HG03442 (cell line): ENCODE measurements at regions not wholly inside any gene's neighbourhood (a gene's known extent, or its start where the extent isn't known, plus 50 kb on each side); places are given as distances from the start of the nearest gene placed in this dataset.

Source experiments
- ATAC-seq: cut with Tn5 transposase; IDR thresholded peaks from one replicate; pipeline ENCODE4 v1.9.1; 2021; ENCODE audit warnings: mild to moderate bottlenecking, moderate library complexity; ENCODE audit not compliant: unreplicated experiment

GRCh38 chr9:27864644-27865438, 291.6 kb upstream of the C9orf72 start:
- no peak for ATAC-seq

GRCh38 chr9:27866741-27867140, 293.5 kb upstream of the C9orf72 start:
- ATAC-seq = no peak

DNA sequence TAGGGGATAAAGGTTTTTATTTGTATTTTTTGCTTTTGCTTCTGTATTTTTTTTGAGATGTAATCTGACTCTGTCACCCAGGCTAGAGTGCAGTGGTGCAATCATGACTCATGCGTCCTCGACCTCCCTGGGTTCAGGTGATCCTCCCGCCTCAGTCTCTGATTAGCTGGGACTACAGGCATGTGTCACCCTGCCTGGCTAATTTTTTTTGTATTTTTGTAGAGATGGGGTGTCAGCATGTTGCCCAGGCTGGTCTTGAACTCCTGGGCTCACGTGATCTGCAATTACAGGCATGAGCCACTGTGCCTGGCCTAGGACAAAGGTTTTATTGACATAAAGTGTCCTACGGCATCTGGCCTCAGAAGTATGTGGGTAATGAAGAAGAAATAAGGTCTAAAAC, 297.1 kb upstream of the C9orf72 start:
- ATAC-seq = no peak

GRCh38 chr9:27880156-27880555, 306.9 kb upstream of the C9orf72 start:
- no peak for ATAC-seq

DNA sequence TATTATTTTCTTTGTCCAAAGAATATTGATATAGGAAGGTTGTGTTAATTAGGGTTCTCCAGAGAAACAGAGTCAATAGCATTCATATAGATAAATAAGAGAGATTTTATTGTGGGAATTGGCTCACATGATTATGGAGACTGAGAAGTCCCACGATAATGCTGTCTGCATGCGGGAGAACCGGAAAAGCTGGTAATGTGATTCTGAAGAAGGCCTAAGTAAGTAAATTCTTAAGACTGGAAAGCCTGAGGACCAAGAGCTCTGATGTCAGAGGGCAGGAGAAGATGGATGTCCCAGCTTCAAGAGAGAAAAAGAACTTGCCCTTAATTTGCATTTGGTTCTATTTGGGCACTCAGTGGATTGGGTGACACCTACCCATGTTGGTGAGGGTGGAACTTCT, 307.4 kb upstream of the C9orf72 start:
- ATAC-seq = no peak

GRCh38 chr9:27888661-27889295, 315.5 kb upstream of the C9orf72 start:
- ATAC-seq = peak; percentile 99

DNA sequence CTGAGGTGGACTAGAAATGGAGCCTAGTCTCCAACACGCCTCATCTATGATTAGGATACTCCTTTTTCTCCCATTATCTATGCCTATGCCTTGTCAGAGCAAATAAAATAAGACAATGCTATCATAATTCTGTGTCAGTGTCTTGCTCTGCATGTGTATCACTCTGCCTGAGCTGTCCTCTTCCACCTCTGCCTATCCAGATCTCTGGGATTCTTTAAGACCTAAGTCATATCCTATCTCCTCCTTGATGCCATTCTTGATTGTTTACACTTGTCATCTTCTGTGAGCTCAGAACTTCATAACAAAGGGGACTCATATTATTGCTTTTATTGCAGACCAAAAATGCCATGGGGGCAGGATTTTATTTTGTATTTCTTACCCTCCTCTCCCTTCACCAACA, 351.2 kb upstream of the C9orf72 start:
- no peak for ATAC-seq

GRCh38 chr9:27925815-27926214, 352.5 kb upstream of the C9orf72 start:
- no peak for ATAC-seq

DNA sequence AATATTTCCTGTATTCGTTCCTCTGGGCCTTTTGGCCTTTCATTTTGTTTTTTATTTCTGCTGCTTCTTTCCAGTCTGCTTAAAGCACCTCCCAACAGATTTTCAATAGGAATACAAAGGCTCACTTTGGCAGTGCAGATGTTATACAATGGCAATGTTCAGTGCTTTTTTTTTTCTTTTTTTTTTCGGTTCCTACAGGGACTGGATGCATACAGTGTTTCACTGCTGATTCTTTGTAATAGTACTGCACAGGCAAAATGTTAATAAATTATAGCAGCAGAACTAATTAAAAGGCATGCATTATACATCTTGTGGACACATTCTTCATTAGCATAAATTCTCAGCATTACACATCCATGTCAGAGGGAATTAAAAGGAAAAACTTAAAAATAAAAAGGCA, 356.6 kb upstream of the C9orf72 start:
- no peak for ATAC-seq

- ATAC-seq = no peak
Measured at GRCh38 chr9:27933210-27934025, 360.1 kb upstream of the C9orf72 start.

DNA sequence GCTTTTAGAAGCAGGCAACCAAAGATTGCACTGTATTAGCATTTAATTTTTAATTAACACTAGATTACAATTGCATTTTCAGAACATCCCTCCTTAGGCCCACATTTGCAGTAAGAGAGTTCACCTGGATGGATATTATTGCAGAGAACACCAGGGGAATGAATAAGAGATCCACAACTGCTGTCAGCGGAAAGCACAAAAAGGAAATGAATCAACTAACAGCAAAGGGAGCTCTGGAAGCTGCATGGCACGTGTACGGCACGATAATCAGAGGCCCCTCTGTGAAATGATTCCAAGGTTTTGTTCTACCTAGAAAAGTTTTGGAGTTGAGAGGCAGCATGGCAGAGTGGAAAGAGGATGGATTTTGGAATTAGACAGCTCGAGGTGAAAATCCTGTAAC, 361.2 kb upstream of the C9orf72 start:
- ATAC-seq = no peak

GRCh38 chr9:27939186-27939585, 365.9 kb upstream of the C9orf72 start:
- ATAC-seq = no peak

- no peak for ATAC-seq
Measured at GRCh38 chr9:27940535-27940934, 367.3 kb upstream of the C9orf72 start.

DNA sequence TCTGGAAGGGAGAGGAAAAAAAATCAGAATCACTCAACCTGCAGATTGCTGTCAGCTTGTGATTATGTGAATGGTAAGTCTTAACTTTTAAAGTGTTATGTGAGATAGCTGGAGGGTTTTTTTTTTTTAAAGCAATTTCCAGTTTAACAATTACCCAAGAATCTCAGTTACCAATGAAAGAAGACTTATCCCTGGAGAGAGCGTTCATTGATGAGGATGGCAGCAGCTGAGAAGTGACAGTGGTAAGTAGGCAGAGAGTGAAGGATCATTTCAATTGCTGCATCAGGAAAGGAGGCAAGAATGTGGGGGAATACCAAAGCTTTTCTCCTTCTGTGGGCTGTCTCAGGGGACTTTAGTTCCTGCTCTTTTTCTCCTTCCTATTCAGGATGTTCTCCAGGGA, 370.2 kb upstream of the C9orf72 start:
- no peak for ATAC-seq

DNA sequence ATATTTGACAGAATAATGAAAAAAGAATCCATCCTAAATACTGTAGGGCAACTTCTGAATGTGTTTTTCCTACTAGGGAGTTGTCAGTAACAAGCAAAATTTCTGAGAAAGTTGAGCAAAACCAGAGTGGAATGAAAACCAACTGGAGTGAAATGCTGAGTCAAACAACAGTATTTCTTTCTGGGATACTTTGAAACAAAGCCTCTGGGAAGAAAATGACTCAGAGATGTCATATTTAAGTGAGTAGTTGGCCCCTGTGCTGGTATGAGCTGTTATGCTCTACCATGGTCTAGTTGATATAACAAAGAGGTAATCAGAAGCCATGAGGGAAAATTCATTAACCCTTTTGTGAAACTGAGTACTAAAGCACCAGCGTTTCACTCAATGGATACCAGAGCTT, 372.1 kb upstream of the C9orf72 start:
- ATAC-seq = no peak

- ATAC-seq = no peak
Measured at GRCh38 chr9:27950382-27950781, 377.1 kb upstream of the C9orf72 start.

DNA sequence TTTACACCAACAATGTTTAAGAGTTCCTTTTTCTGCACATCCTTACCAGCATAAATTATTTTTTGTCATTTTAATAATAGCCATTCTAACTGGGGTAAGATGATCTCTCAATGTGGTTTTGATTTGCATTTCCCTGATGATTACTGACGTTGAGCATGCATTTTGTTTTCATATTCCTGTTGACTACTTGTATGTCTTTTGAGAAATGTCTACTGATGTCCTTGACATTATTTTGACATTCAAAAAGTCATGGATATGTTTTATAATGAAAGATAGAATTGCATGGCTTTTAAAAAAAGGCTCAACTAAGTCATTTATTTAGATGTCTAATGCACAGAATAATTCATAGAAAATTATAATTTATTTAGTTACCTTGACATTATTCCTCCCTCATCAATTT, 381.6 kb upstream of the C9orf72 start:
- no peak for ATAC-seq

DNA sequence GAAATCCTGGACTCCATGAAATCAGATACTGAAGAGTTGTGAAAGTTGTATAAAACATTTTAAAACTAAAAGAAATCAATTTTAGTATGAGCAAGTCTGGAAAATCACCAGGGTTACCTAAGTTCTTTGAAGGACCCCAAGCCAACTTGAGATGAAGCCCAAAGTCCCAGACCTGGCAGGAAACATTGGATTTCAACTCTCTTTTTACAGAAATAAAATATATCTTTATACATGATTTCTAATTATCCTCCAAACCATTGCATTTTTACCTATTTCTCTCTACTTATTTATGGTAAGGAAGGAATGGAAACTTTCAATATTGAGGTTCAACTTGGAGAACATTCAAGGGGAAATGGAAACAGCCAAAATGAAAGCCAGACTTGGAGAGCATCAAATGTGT, 390.6 kb upstream of the C9orf72 start:
- no peak for ATAC-seq

DNA sequence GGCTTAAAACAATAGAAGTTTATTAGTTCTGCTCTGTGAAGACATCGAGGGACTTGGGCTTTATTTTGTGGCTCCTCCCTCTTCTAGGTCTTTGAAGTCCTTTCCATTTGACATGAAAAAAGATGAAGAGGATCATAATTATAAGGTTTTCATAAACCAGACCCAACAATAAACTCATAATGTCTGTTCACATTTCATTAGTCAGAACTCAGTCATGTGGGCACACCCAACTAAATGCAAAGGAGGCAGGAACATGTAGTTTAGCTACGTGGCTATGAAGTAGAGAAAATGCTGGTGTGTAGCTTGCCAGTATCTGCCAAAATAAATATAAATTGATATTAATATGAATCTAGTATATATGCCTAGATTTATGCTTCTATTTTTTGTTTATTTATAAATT, 393.9 kb upstream of the C9orf72 start:
- no peak for ATAC-seq

GRCh38 chr9:27977931-27978330, 404.6 kb upstream of the C9orf72 start:
- no peak for ATAC-seq

- ATAC-seq = no peak
Measured at GRCh38 chr9:27985714-27986113, 412.4 kb upstream of the C9orf72 start.

GRCh38 chr9:27990524-27990923, 417.2 kb upstream of the C9orf72 start:
- peak; percentile 99 for ATAC-seq
